Brain microvascular endothelial cell (primary cell): ENCODE measurements at regions not wholly inside any gene's neighbourhood (a gene's known extent, or its start where the extent isn't known, plus 50 kb on each side); places are given as distances from the start of the nearest gene placed in this dataset.

ENCODE experiments used
- DNase-seq: peaks from one replicate; pipeline ENCODE4 v3.0.0-alpha.2; 2020
- H3K27ac ChIP-seq: fragments of 250-450 bp; sonication (Bioruptor Pico); 2 replicates; pipeline ENCODE4 v1.5.1; 2020; ENCODE audit warnings: mild to moderate bottlenecking, moderate library complexity
- H3K27me3 ChIP-seq: fragments of 250-450 bp; sonication (Bioruptor Pico); replicated peaks from 2 replicates; pipeline ENCODE4 v1.5.1; 2020; ENCODE audit warnings: mild to moderate bottlenecking
- H3K36me3 ChIP-seq: fragments of 250-450 bp; sonication (Bioruptor Pico); replicated peaks from 2 replicates; pipeline ENCODE4 v1.5.1; 2020; ENCODE audit warnings: mild to moderate bottlenecking
- H3K4me3 ChIP-seq: 2 replicates; pipeline ENCODE4 v1.5.1; 2011; ENCODE audit warnings: low read depth, mild to moderate bottlenecking, control low read depth, low read length, moderate library complexity
- CTCF ChIP-seq: IDR thresholded peaks from 2 replicates; pipeline ENCODE4 v1.5.1; 2011; ENCODE audit warnings: low read depth, mild to moderate bottlenecking, moderate library complexity, low read length, control low read depth, inconsistent platforms; ENCODE audit errors: missing control alignments
- in situ Hi-C: cut with HindIII; loops from 2 replicates; pipeline ENCODE4 v1.10.0; 2017; ENCODE audit warnings: low sequenced_read_pairs, low pct_ligation_motif_present

GRCh38 chr1:10934150-10934818 lies 78.2 kb upstream of the TARDBP start:
- TF ChIP-seq CTCF: no peak
- in situ Hi-C loops: no loop called here
- Histone ChIP-seq H3K4me3 (no peak overlapping the region), H3K27ac (no peak overlapping the region), H3K36me3 (no peaks in the 10 kb centered on the region), H3K27me3 (peaks cover 9% of the 10 kb centered on the region)
- no peak for DNase-seq

GRCh38 chr1:10935246-10935645 lies 77.2 kb upstream of the TARDBP start:
- Histone ChIP-seq H3K27me3 (peaks cover 10% of the 10 kb centered on the region), H3K27ac (no peak overlapping the region), H3K4me3 (no peak overlapping the region), H3K36me3 (no peaks in the 10 kb centered on the region)
- TF ChIP-seq CTCF: no peak
- no peak for DNase-seq
- in situ Hi-C loops: no loop called here

GRCh38 chr1:10935724-10936123 lies 76.7 kb upstream of the TARDBP start:
- Histone ChIP-seq H3K27ac (no peak overlapping the region), H3K27me3 (peaks cover 12% of the 10 kb centered on the region), H3K36me3 (no peaks in the 10 kb centered on the region), H3K4me3 (no peak overlapping the region)
- in situ Hi-C loops: no loop called here
- no peak for DNase-seq
- TF ChIP-seq CTCF: no peak

GRCh38 chr1:10936998-10937901 lies 75.2 kb upstream of the TARDBP start:
- DNase-seq: no peak
- in situ Hi-C loops: no loop called here
- no peak for TF ChIP-seq CTCF
- Histone ChIP-seq H3K27ac (no peak overlapping the region), H3K27me3 (peaks cover 12% of the 10 kb centered on the region), H3K36me3 (no peaks in the 10 kb centered on the region), H3K4me3 (no peak overlapping the region)

GRCh38 chr1:10938741-10939417 lies 73.6 kb upstream of the TARDBP start:
- no peaks in the 10 kb centered on the region for H3K36me3 ChIP-seq
- no peak for TF ChIP-seq CTCF
- H3K27ac ChIP-seq: no peak overlapping the region
- peaks cover 12% of the 10 kb centered on the region for H3K27me3 ChIP-seq
- no peak for DNase-seq
- no peak overlapping the region for H3K4me3 ChIP-seq
- in situ Hi-C loops: no loop called here
